ENCODE measurements at regions not wholly inside any gene's neighbourhood (a gene's known extent, or its start where the extent isn't known, plus 50 kb on each side); places are given as distances from the start of the nearest gene placed in this dataset.

GRCh38 chr2:121072784-121073183, 212.2 kb downstream of the TFCP2L1 start:
- Mint-ChIP-seq H3K36me3 (ENCODE audit: low read depth) (no peaks in the 10 kb centered on the region), H3K27me3 (ENCODE audit: insufficient read depth) (peaks cover 21% of the 10 kb centered on the region), H3K9me3 (no peaks in the 10 kb centered on the region), H3K27ac (no peak overlapping the region), H3K4me3 (no peak overlapping the region), H3K4me1 (ENCODE audit: low read depth) (no peaks in the 10 kb centered on the region)
- intact Hi-C loops (cut with micrococcal nuclease) = no loop called here
- DNase-seq (ENCODE audit: low spot score) = no peak

- Mint-ChIP-seq H3K9me3 (no peaks in the 10 kb centered on the region), H3K36me3 (ENCODE audit: low read depth) (no peaks in the 10 kb centered on the region), H3K27me3 (ENCODE audit: insufficient read depth) (peaks cover 21% of the 10 kb centered on the region), H3K4me3 (no peak overlapping the region), H3K27ac (no peak overlapping the region), H3K4me1 (ENCODE audit: low read depth) (no peaks in the 10 kb centered on the region)
- intact Hi-C loops (cut with micrococcal nuclease) = no loop called here
- no peak for DNase-seq (ENCODE audit: low spot score)
Observed at GRCh38 chr2:121073320-121074210, 211.4 kb downstream of the TFCP2L1 start.

GRCh38 chr2:121074293-121074932, 210.6 kb downstream of the TFCP2L1 start:
- no peak for DNase-seq (ENCODE audit: low spot score)
- intact Hi-C loops (cut with micrococcal nuclease) = no loop called here
- Mint-ChIP-seq H3K9me3 (no peaks in the 10 kb centered on the region), H3K36me3 (ENCODE audit: low read depth) (no peaks in the 10 kb centered on the region), H3K27ac (no peak overlapping the region), H3K4me1 (ENCODE audit: low read depth) (no peaks in the 10 kb centered on the region), H3K27me3 (ENCODE audit: insufficient read depth) (peaks cover 21% of the 10 kb centered on the region), H3K4me3 (no peak overlapping the region)

GRCh38 chr2:121075006-121075551, 209.9 kb downstream of the TFCP2L1 start:
- H3K27me3 Mint-ChIP-seq (ENCODE audit: insufficient read depth) = peaks cover 21% of the 10 kb centered on the region
- H3K36me3 Mint-ChIP-seq (ENCODE audit: low read depth) = no peaks in the 10 kb centered on the region
- no peak overlapping the region for H3K27ac Mint-ChIP-seq
- no peak overlapping the region for H3K4me3 Mint-ChIP-seq
- DNase-seq (ENCODE audit: low spot score) = no peak
- intact Hi-C loops (cut with micrococcal nuclease) = no loop called here
- no peaks in the 10 kb centered on the region for H3K9me3 Mint-ChIP-seq
- no peaks in the 10 kb centered on the region for H3K4me1 Mint-ChIP-seq (ENCODE audit: low read depth)

GRCh38 chr2:121075641-121076497, 209.1 kb downstream of the TFCP2L1 start:
- peaks cover 21% of the 10 kb centered on the region for H3K27me3 Mint-ChIP-seq (ENCODE audit: insufficient read depth)
- no peaks in the 10 kb centered on the region for H3K9me3 Mint-ChIP-seq
- H3K4me3 Mint-ChIP-seq = no peak overlapping the region
- H3K27ac Mint-ChIP-seq = no peak overlapping the region
- no peak for DNase-seq (ENCODE audit: low spot score)
- intact Hi-C loops (cut with micrococcal nuclease) = no loop called here
- H3K4me1 Mint-ChIP-seq (ENCODE audit: low read depth) = no peaks in the 10 kb centered on the region
- no peaks in the 10 kb centered on the region for H3K36me3 Mint-ChIP-seq (ENCODE audit: low read depth)

GRCh38 chr2:121076498-121076820, 208.5 kb downstream of the TFCP2L1 start:
- H3K36me3 Mint-ChIP-seq (ENCODE audit: low read depth) = no peaks in the 10 kb centered on the region
- no peak for DNase-seq (ENCODE audit: low spot score)
- H3K27me3 Mint-ChIP-seq (ENCODE audit: insufficient read depth) = peaks cover 21% of the 10 kb centered on the region

GRCh38 chr2:121076885-121077549, 208.0 kb downstream of the TFCP2L1 start:
- H3K9me3 Mint-ChIP-seq = no peaks in the 10 kb centered on the region
- intact Hi-C loops (cut with micrococcal nuclease) = no loop called here
- peaks cover 21% of the 10 kb centered on the region for H3K27me3 Mint-ChIP-seq (ENCODE audit: insufficient read depth)
- H3K27ac Mint-ChIP-seq = no peak overlapping the region
- peak; percentile 60 for DNase-seq (ENCODE audit: low spot score)
- no peak overlapping the region for H3K4me3 Mint-ChIP-seq
- no peaks in the 10 kb centered on the region for H3K36me3 Mint-ChIP-seq (ENCODE audit: low read depth)
- no peaks in the 10 kb centered on the region for H3K4me1 Mint-ChIP-seq (ENCODE audit: low read depth)

More at GRCh38 chr2:121076498-121076820, 208.5 kb downstream of the TFCP2L1 start:
- H3K4me1 Mint-ChIP-seq (ENCODE audit: low read depth) = no peaks in the 10 kb centered on the region
- no peak overlapping the region for H3K27ac Mint-ChIP-seq
- intact Hi-C loops (cut with micrococcal nuclease) = no loop called here
- no peak overlapping the region for H3K4me3 Mint-ChIP-seq
- H3K9me3 Mint-ChIP-seq = no peaks in the 10 kb centered on the region

GRCh38 chr2:121078899-121079298, 206.1 kb downstream of the TFCP2L1 start:
- no peaks in the 10 kb centered on the region for H3K36me3 Mint-ChIP-seq (ENCODE audit: low read depth)
- peaks cover 21% of the 10 kb centered on the region for H3K27me3 Mint-ChIP-seq (ENCODE audit: insufficient read depth)
- H3K9me3 Mint-ChIP-seq = no peaks in the 10 kb centered on the region
- intact Hi-C loops (cut with micrococcal nuclease) = no loop called here
- DNase-seq (ENCODE audit: low spot score) = no peak
- no peaks in the 10 kb centered on the region for H3K4me1 Mint-ChIP-seq (ENCODE audit: low read depth)
- H3K4me3 Mint-ChIP-seq = no peak overlapping the region
- no peak overlapping the region for H3K27ac Mint-ChIP-seq

GRCh38 chr2:121080013-121080772, 204.8 kb downstream of the TFCP2L1 start:
- Mint-ChIP-seq H3K36me3 (ENCODE audit: low read depth) (no peaks in the 10 kb centered on the region), H3K27me3 (ENCODE audit: insufficient read depth) (peaks cover 18% of the 10 kb centered on the region)

GRCh38 chr2:121081701-121082100, 203.3 kb downstream of the TFCP2L1 start:
- H3K9me3 Mint-ChIP-seq = no peaks in the 10 kb centered on the region
- no peak for DNase-seq (ENCODE audit: low spot score)
- H3K27ac Mint-ChIP-seq = no peak overlapping the region
- no peak overlapping the region for H3K4me3 Mint-ChIP-seq
- H3K27me3 Mint-ChIP-seq (ENCODE audit: insufficient read depth) = peaks cover 4% of the 10 kb centered on the region
- no peaks in the 10 kb centered on the region for H3K36me3 Mint-ChIP-seq (ENCODE audit: low read depth)
- intact Hi-C loops (cut with micrococcal nuclease) = no loop called here
- no peaks in the 10 kb centered on the region for H3K4me1 Mint-ChIP-seq (ENCODE audit: low read depth)

More at GRCh38 chr2:121080013-121080772, 204.8 kb downstream of the TFCP2L1 start:
- intact Hi-C loops (cut with micrococcal nuclease) = loop anchor here (1.0 kb wide), 1 partner anchor 385 kb away; no protein-coding TSS in a partner anchor
- Mint-ChIP-seq H3K4me3 (no peak overlapping the region), H3K4me1 (ENCODE audit: low read depth) (no peaks in the 10 kb centered on the region), H3K9me3 (no peaks in the 10 kb centered on the region), H3K27ac (no peak overlapping the region)
- peak; percentile 11 for DNase-seq (ENCODE audit: low spot score)

- Mint-ChIP-seq H3K9me3 (no peaks in the 10 kb centered on the region), H3K27ac (no peak overlapping the region), H3K36me3 (ENCODE audit: low read depth) (no peaks in the 10 kb centered on the region), H3K4me3 (no peak overlapping the region), H3K4me1 (ENCODE audit: low read depth) (no peaks in the 10 kb centered on the region), H3K27me3 (ENCODE audit: insufficient read depth) (no peaks in the 10 kb centered on the region)
- intact Hi-C loops (cut with micrococcal nuclease) = no loop called here
- no peak for DNase-seq (ENCODE audit: low spot score)
Observed at GRCh38 chr2:121082191-121082590, 202.8 kb downstream of the TFCP2L1 start.
